ENCODE measurements at regions not wholly inside any gene's neighbourhood (a gene's known extent, or its start where the extent isn't known, plus 50 kb on each side); places are given as distances from the start of the nearest gene placed in this dataset.

- no peak for TF ChIP-seq JUND (IDR thresholded peaks at IDR 0.05)
- no peak for TF ChIP-seq HNF4G (IDR thresholded peaks at IDR 0.05)
These were observed 236.2 kb upstream of the WWC1 start (continued) for GRCh38 chr5:168055141-168055683.

DNA sequence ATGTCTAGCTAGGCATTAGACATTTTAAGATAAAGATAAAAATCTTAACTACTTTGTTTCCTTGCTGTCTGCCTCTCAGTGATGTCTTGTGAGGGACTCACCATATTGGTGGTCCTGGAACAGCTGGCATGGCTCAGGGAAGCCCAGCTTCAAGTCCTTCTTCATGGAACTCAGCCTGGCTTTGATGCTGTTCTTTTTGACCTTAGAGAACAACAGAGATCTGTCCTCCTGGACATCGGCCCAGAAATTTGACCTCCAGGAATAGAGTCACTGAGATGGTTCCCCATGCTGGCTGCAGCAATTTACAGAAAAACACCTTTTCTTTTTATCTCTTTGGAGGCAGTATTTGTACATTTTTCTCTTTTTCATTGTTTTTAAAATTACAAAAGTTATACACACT, 235.5 kb upstream of the WWC1 start:
- no peak for TF ChIP-seq NR2F2 (IDR thresholded peaks at IDR 0.05)
- peak in 1 of 2 donors; percentile 15 for TF ChIP-seq HNF4A (conservative IDR thresholded peaks at IDR 0.05)
- TF ChIP-seq MAX (IDR thresholded peaks at IDR 0.05), result no peak
- no peak for TF ChIP-seq FOXA1 (IDR thresholded peaks at IDR 0.05)
- H3K27ac ChIP-seq (ENCODE audit: low read depth in 1 of 2, low read length in 2 of 2), result no peak overlapping the region
- H3K4me1 ChIP-seq (ENCODE audit: control insufficient read depth in 4 of 4, insufficient read depth in 4 of 4, low read length in 3 of 4), result no peaks in the 10 kb centered on the region
- no peak for DNase-seq (ENCODE audit: low spot score)
- no peaks in the 10 kb centered on the region for H3K9me3 ChIP-seq (ENCODE audit: control insufficient read depth in 4 of 4, low read length in 3 of 4)
- H3K4me3 ChIP-seq (ENCODE audit: low read depth in 1 of 3, low read length in 3 of 3), result no peak overlapping the region
- no peaks in the 10 kb centered on the region for H3K36me3 ChIP-seq (ENCODE audit: control insufficient read depth in 4 of 4, insufficient read depth in 3 of 4, low read depth in 1 of 4, low read length in 3 of 4)
- H3K27me3 ChIP-seq (ENCODE audit: control insufficient read depth in 4 of 4, insufficient read depth in 4 of 4, low read length in 3 of 4), result no peaks in the 10 kb centered on the region
- H3K9ac ChIP-seq (ENCODE audit: low read depth in 1 of 2, low read length in 2 of 2), result no peak overlapping the region
- WGBS, result 28% methylated on average over 1 of the region's 1 CpG

GRCh38 chr5:168056499-168057182, 234.8 kb upstream of the WWC1 start:
- 97% methylated on average over 1 of the region's 1 CpG for WGBS
- no peaks in the 10 kb centered on the region for H3K9me3 ChIP-seq (ENCODE audit: control insufficient read depth in 4 of 4, low read length in 3 of 4)
- H3K9ac ChIP-seq (ENCODE audit: low read depth in 1 of 2, low read length in 2 of 2), result no peak overlapping the region
- TF ChIP-seq YY1 (IDR thresholded peaks at IDR 0.05) (no peak), GABPA (IDR thresholded peaks at IDR 0.05 in 1 of 2, conservative IDR thresholded peaks at IDR 0.05 in 1 of 2) (no peak), HNF4A (conservative IDR thresholded peaks at IDR 0.05) (no peak), NR2F2 (IDR thresholded peaks at IDR 0.05) (no peak), FOXA2 (IDR thresholded peaks at IDR 0.05) (no peak), EGR1 (IDR thresholded peaks at IDR 0.05; ENCODE audit: low read depth in 2 of 2) (no peak), CTCF (IDR thresholded peaks at IDR 0.05; ENCODE audit: low read depth, low read length, missing input control) (no peak), TAF1 (conservative IDR thresholded peaks at IDR 0.05) (no peak)
- H3K4me1 ChIP-seq (ENCODE audit: control insufficient read depth in 4 of 4, insufficient read depth in 4 of 4, low read length in 3 of 4), result no peaks in the 10 kb centered on the region
- H3K27me3 ChIP-seq (ENCODE audit: control insufficient read depth in 4 of 4, insufficient read depth in 4 of 4, low read length in 3 of 4), result no peaks in the 10 kb centered on the region
- H3K36me3 ChIP-seq (ENCODE audit: control insufficient read depth in 4 of 4, insufficient read depth in 3 of 4, low read depth in 1 of 4, low read length in 3 of 4), result no peaks in the 10 kb centered on the region
- DNase-seq (ENCODE audit: low spot score), result no peak
- H3K27ac ChIP-seq (ENCODE audit: low read depth in 1 of 2, low read length in 2 of 2), result no peak overlapping the region
- no peak overlapping the region for H3K4me3 ChIP-seq (ENCODE audit: low read depth in 1 of 3, low read length in 3 of 3)

GRCh38 chr5:168057905-168058304, 233.5 kb upstream of the WWC1 start:
- Histone ChIP-seq H3K27ac (ENCODE audit: low read depth in 1 of 2, low read length in 2 of 2) (no peak overlapping the region), H3K4me3 (ENCODE audit: low read depth in 1 of 3, low read length in 3 of 3) (no peak overlapping the region), H3K9me3 (ENCODE audit: control insufficient read depth in 4 of 4, low read length in 3 of 4) (no peaks in the 10 kb centered on the region), H3K36me3 (ENCODE audit: control insufficient read depth in 4 of 4, insufficient read depth in 3 of 4, low read depth in 1 of 4, low read length in 3 of 4) (no peaks in the 10 kb centered on the region), H3K27me3 (ENCODE audit: control insufficient read depth in 4 of 4, insufficient read depth in 4 of 4, low read length in 3 of 4) (no peaks in the 10 kb centered on the region), H3K9ac (ENCODE audit: low read depth in 1 of 2, low read length in 2 of 2) (no peak overlapping the region), H3K4me1 (ENCODE audit: control insufficient read depth in 4 of 4, insufficient read depth in 4 of 4, low read length in 3 of 4) (no peaks in the 10 kb centered on the region)
- WGBS, result 74% methylated on average over 7 of the region's 7 CpGs
- DNase-seq (ENCODE audit: low spot score), result no peak
- TF ChIP-seq HNF4A (conservative IDR thresholded peaks at IDR 0.05), result no peak
- TF ChIP-seq CTCF (IDR thresholded peaks at IDR 0.05; ENCODE audit: low read depth, low read length, missing input control), result no peak
- TF ChIP-seq SP1 (IDR thresholded peaks at IDR 0.05), result no peak
- TF ChIP-seq ZBTB33 (IDR thresholded peaks at IDR 0.05), result no peak
- TF ChIP-seq MAX (IDR thresholded peaks at IDR 0.05), result no peak
- no peak for TF ChIP-seq RAD21 (IDR thresholded peaks at IDR 0.05)
- TF ChIP-seq HNF4G (IDR thresholded peaks at IDR 0.05), result no peak
- TF ChIP-seq NR2F2 (IDR thresholded peaks at IDR 0.05), result no peak

All from liver (tissue), 8 donors.